GM23338 (cell line): ENCODE measurements at regions not wholly inside any gene's neighbourhood (a gene's known extent, or its start where the extent isn't known, plus 50 kb on each side); places are given as distances from the start of the nearest gene placed in this dataset.

Experiments
- CREB1 ChIP-seq: fragments of 250-450 bp; sonication (Bioruptor Pico); IDR thresholded peaks from 2 replicates; pipeline ENCODE4 v1.5.0; 2020; ENCODE audit warnings: low read depth, mild to moderate bottlenecking, moderate library complexity
- EZH2 ChIP-seq: fragments of 200-600 bp; sonication (generic); IDR thresholded peaks from one replicate; pipeline ENCODE4 v1.8.0; 2017; ENCODE audit warnings: antibody characterized with exemption, mild to moderate bottlenecking, low read depth; ENCODE audit not compliant: unreplicated experiment
- NANOG ChIP-seq: IDR thresholded peaks from 2 replicates; pipeline ENCODE4 v1.6.1; 2016; ENCODE audit warnings: antibody characterized with exemption, borderline replicate concordance
- POLR2AphosphoS5 ChIP-seq: IDR thresholded peaks from 2 replicates; pipeline ENCODE4 v1.6.1; 2016; ENCODE audit warnings: antibody characterized with exemption, low read depth
- REST ChIP-seq: IDR thresholded peaks from one replicate; pipeline ENCODE4 v1.6.1; 2018; ENCODE audit warnings: antibody characterized with exemption; ENCODE audit not compliant: unreplicated experiment
- STAT1 ChIP-seq: IDR thresholded peaks from one replicate; pipeline ENCODE4 v1.6.1; 2016; ENCODE audit warnings: antibody characterized with exemption; ENCODE audit not compliant: unreplicated experiment
- ZNF114 ChIP-seq: fragments of 250-450 bp; sonication (Bioruptor Pico); IDR thresholded peaks from 2 replicates; pipeline ENCODE4 v1.5.0; 2020; ENCODE audit warnings: mild to moderate bottlenecking, moderate library complexity
- ZNF331 ChIP-seq: fragments of 250-450 bp; sonication (Bioruptor Pico); IDR thresholded peaks from 2 replicates; pipeline ENCODE4 v1.5.0; 2020; ENCODE audit warnings: low read depth, mild to moderate bottlenecking, moderate library complexity
- TF ChIP-seq, protein P1 (sequence below): fragments of 250-450 bp; sonication (Bioruptor Pico); IDR thresholded peaks from 2 replicates; pipeline ENCODE4 v1.5.0; 2020; ENCODE audit warnings: mild to moderate bottlenecking, moderate library complexity

DNA sequence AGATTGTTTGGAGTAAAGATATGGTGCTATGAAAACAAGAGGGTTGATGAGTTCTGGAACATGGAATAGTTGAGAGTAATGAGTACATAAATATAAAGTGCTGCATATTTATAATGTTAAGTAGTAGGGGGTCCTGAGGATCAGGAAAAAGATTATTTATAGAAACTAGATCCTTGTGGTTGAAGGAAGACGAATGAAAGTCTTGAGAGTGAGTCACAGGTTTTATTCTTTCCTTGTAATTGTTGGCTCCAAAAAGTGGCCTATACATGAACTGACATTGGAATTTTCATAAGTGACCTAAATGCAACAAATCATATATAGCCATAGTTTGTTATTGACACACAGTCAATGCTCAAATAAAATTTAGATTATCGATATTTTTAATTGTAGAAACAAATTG, 440.4 kb upstream of the PRICKLE1 start (continued):
- TF ChIP-seq, protein P1, sequence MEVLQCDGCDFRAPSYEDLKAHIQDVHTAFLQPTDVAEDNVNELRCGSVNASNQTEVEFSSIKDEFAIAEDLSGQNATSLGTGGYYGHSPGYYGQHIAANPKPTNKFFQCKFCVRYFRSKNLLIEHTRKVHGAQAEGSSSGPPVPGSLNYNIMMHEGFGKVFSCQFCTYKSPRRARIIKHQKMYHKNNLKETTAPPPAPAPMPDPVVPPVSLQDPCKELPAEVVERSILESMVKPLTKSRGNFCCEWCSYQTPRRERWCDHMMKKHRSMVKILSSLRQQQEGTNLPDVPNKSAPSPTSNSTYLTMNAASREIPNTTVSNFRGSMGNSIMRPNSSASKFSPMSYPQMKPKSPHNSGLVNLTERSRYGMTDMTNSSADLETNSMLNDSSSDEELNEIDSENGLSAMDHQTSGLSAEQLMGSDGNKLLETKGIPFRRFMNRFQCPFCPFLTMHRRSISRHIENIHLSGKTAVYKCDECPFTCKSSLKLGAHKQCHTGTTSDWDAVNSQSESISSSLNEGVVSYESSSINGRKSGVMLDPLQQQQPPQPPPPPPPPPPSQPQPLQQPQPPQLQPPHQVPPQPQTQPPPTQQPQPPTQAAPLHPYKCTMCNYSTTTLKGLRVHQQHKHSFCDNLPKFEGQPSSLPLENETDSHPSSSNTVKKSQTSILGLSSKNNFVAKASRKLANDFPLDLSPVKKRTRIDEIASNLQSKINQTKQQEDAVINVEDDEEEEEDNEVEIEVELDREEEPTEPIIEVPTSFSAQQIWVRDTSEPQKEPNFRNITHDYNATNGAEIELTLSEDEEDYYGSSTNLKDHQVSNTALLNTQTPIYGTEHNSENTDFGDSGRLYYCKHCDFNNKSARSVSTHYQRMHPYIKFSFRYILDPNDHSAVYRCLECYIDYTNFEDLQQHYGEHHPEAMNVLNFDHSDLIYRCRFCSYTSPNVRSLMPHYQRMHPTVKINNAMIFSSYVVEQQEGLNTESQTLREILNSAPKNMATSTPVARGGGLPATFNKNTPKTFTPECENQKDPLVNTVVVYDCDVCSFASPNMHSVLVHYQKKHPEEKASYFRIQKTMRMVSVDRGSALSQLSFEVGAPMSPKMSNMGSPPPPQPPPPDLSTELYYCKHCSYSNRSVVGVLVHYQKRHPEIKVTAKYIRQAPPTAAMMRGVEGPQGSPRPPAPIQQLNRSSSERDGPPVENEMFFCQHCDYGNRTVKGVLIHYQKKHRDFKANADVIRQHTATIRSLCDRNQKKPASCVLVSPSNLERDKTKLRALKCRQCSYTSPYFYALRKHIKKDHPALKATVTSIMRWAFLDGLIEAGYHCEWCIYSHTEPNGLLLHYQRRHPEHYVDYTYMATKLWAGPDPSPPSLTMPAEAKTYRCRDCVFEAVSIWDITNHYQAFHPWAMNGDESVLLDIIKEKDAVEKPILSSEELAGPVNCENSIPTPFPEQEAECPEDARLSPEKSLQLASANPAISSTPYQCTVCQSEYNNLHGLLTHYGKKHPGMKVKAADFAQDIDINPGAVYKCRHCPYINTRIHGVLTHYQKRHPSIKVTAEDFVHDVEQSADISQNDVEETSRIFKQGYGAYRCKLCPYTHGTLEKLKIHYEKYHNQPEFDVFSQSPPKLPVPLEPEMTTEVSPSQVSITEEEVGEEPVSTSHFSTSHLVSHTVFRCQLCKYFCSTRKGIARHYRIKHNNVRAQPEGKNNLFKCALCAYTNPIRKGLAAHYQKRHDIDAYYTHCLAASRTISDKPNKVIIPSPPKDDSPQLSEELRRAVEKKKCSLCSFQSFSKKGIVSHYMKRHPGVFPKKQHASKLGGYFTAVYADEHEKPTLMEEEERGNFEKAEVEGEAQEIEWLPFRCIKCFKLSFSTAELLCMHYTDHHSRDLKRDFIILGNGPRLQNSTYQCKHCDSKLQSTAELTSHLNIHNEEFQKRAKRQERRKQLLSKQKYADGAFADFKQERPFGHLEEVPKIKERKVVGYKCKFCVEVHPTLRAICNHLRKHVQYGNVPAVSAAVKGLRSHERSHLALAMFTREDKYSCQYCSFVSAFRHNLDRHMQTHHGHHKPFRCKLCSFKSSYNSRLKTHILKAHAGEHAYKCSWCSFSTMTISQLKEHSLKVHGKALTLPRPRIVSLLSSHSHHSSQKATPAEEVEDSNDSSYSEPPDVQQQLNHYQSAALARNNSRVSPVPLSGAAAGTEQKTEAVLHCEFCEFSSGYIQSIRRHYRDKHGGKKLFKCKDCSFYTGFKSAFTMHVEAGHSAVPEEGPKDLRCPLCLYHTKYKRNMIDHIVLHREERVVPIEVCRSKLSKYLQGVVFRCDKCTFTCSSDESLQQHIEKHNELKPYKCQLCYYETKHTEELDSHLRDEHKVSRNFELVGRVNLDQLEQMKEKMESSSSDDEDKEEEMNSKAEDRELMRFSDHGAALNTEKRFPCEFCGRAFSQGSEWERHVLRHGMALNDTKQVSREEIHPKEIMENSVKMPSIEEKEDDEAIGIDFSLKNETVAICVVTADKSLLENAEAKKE (CRISPR knock-in tag) = no peak
- TF ChIP-seq EZH2 (no peak), REST (no peak), ZNF114 (no peak), STAT1 (no peak), NANOG (no peak), ZNF331 (CRISPR knock-in tag) (no peak), CREB1 (no peak), POLR2AphosphoS5 (no peak)
